ENCODE measurements at regions not wholly inside any gene's neighbourhood (a gene's known extent, or its start where the extent isn't known, plus 50 kb on each side); places are given as distances from the start of the nearest gene placed in this dataset.

- Histone ChIP-seq H3K27me3 (no peaks in the 10 kb centered on the region), H3K36me3 (no peaks in the 10 kb centered on the region), H3K4me3 (no peak overlapping the region), H3K4me1 (no peaks in the 10 kb centered on the region), H3K27ac (no peak overlapping the region), H3K9me3 (no peaks in the 10 kb centered on the region)
- DNase-seq, result peak in 1 of 3 donors; percentile 31
- WGBS (ENCODE audit: insufficient coverage, low coverage, low lambda C conversion rate, missing lambda C conversion rate), result 63% methylated on average over 5 of the region's 14 CpGs
- TF ChIP-seq POLR2A (IDR thresholded peaks at IDR 0.05) (no peak), CTCF (IDR thresholded peaks at IDR 0.05) (no peak)
- intact Hi-C loops (cut with DNase I), result no loop called here
- no peak for ATAC-seq
Observed at GRCh38 chr2:3126171-3126910, 251.3 kb downstream of the EIPR1 start.

- ATAC-seq (no peak), DNase-seq (peak in 1 of 3 donors; percentile 34)
- Histone ChIP-seq H3K27ac (no peak overlapping the region), H3K27me3 (no peaks in the 10 kb centered on the region), H3K4me3 (no peak overlapping the region), H3K9me3 (no peaks in the 10 kb centered on the region), H3K4me1 (no peaks in the 10 kb centered on the region), H3K36me3 (no peaks in the 10 kb centered on the region)
- no CpG with 5 or more reads among the region's 10 CpGs for WGBS (ENCODE audit: insufficient coverage, low coverage, low lambda C conversion rate, missing lambda C conversion rate)
- no peak for TF ChIP-seq CTCF (IDR thresholded peaks at IDR 0.05)
- no peak for TF ChIP-seq POLR2A (IDR thresholded peaks at IDR 0.05)
- intact Hi-C loops (cut with DNase I), result no loop called here
Observed at GRCh38 chr2:3125761-3126130, 251.9 kb downstream of the EIPR1 start.

- Histone ChIP-seq H3K4me3 (no peak overlapping the region), H3K4me1 (no peaks in the 10 kb centered on the region), H3K27ac (no peak overlapping the region), H3K27me3 (no peaks in the 10 kb centered on the region), H3K9me3 (no peaks in the 10 kb centered on the region), H3K36me3 (no peaks in the 10 kb centered on the region)
- TF ChIP-seq CTCF (IDR thresholded peaks at IDR 0.05) (no peak), POLR2A (IDR thresholded peaks at IDR 0.05) (no peak)
- ATAC-seq, result no peak
- WGBS (ENCODE audit: insufficient coverage, low coverage, low lambda C conversion rate, missing lambda C conversion rate), result 82% methylated on average over 25 of the region's 26 CpGs
- intact Hi-C loops (cut with DNase I), result no loop called here
- DNase-seq, result peak in 1 of 3 donors; percentile 22
Observed at GRCh38 chr2:3125001-3125760, 252.4 kb downstream of the EIPR1 start.

- DNase-seq, result no peak
- H3K4me3 ChIP-seq, result no peak overlapping the region
- intact Hi-C loops (cut with DNase I), result no loop called here
- TF ChIP-seq POLR2A (IDR thresholded peaks at IDR 0.05) (no peak), CTCF (IDR thresholded peaks at IDR 0.05) (no peak)
- no peaks in the 10 kb centered on the region for H3K27me3 ChIP-seq
- 86% methylated on average over 2 of the region's 2 CpGs for whole genome bisulfite sequencing (ENCODE audit: insufficient coverage, low coverage, low lambda C conversion rate, missing lambda C conversion rate)
- no peaks in the 10 kb centered on the region for H3K9me3 ChIP-seq
- no peaks in the 10 kb centered on the region for H3K4me1 ChIP-seq
- no peaks in the 10 kb centered on the region for H3K36me3 ChIP-seq
- no peak for ATAC-seq
- no peak overlapping the region for H3K27ac ChIP-seq
Observed at GRCh38 chr2:3122525-3122924, 255.1 kb downstream of the EIPR1 start.

Measured in right lobe of liver (tissue), 6 donors.